ENCODE measurements at regions not wholly inside any gene's neighbourhood (a gene's known extent, or its start where the extent isn't known, plus 50 kb on each side); places are given as distances from the start of the nearest gene placed in this dataset.
"Not testable (repeated sequence)": the region's sequence is repeated elsewhere in the genome, so short reads cannot be mapped to it uniquely, and the experiment has no call there.

GRCh38 chr12:34151019-34151418 lies 128.7 kb downstream of the ALG10 start:
- Histone ChIP-seq H3K4me1 (no peaks in the 10 kb centered on the region), H3K27me3 (replicated peaks; ENCODE audit: control insufficient read depth, insufficient read depth, low read length) (no peaks in the 10 kb centered on the region), H3K36me3 (ENCODE audit: control insufficient read depth, insufficient read depth, low read length) (no peaks in the 10 kb centered on the region), H3K9me3 (no peaks in the 10 kb centered on the region), H3K4me3 (ENCODE audit: low read depth, low read length) (no peak overlapping the region)
- Mint-ChIP-seq H3K4me3 (ENCODE audit: unreplicated experiment) (no peak overlapping the region), H3K27ac (ENCODE audit: unreplicated experiment) (no peak overlapping the region), H3K9me3 (ENCODE audit: unreplicated experiment) (no peaks in the 10 kb centered on the region), H3K4me1 (ENCODE audit: low read depth, unreplicated experiment) (no peaks in the 10 kb centered on the region), H3K36me3 (ENCODE audit: insufficient read depth, unreplicated experiment) (no peaks in the 10 kb centered on the region), H3K27me3 (ENCODE audit: insufficient read depth, unreplicated experiment) (no peaks in the 10 kb centered on the region)
- CTCF ChIA-PET, result no interaction called here
- no peak for TF ChIP-seq CTCF (IDR thresholded peaks at IDR 0.05; ENCODE audit: insufficient read depth in 1 of 2, low read depth in 1 of 2, low read length in 1 of 2, severe bottlenecking in 1 of 2, unreplicated experiment in 1 of 2)
- intact Hi-C loops (cut with micrococcal nuclease; ENCODE audit: unreplicated experiment), result no loop called here
- DNase-seq, result no peak
- POLR2A ChIA-PET, result no interaction called here
- no TSS peak for BruUV-seq (replicated peaks)

- no peak for TF ChIP-seq CTCF (IDR thresholded peaks at IDR 0.05; ENCODE audit: insufficient read depth in 1 of 2, low read depth in 1 of 2, low read length in 1 of 2, severe bottlenecking in 1 of 2, unreplicated experiment in 1 of 2)
- Mint-ChIP-seq H3K36me3 (ENCODE audit: insufficient read depth, unreplicated experiment) (no peaks in the 10 kb centered on the region), H3K4me1 (ENCODE audit: low read depth, unreplicated experiment) (no peaks in the 10 kb centered on the region), H3K4me3 (ENCODE audit: unreplicated experiment) (no peak overlapping the region), H3K27me3 (ENCODE audit: insufficient read depth, unreplicated experiment) (no peaks in the 10 kb centered on the region), H3K9me3 (ENCODE audit: unreplicated experiment) (no peaks in the 10 kb centered on the region), H3K27ac (ENCODE audit: unreplicated experiment) (no peak overlapping the region)
- Histone ChIP-seq H3K27me3 (replicated peaks; ENCODE audit: control insufficient read depth, insufficient read depth, low read length) (no peaks in the 10 kb centered on the region), H3K4me3 (ENCODE audit: low read depth, low read length) (no peak overlapping the region), H3K4me1 (no peaks in the 10 kb centered on the region), H3K9me3 (no peaks in the 10 kb centered on the region), H3K36me3 (ENCODE audit: control insufficient read depth, insufficient read depth, low read length) (no peaks in the 10 kb centered on the region)
- ChIA-PET CTCF (no interaction called here), POLR2A (no interaction called here)
- BruUV-seq (replicated peaks), result no TSS peak
- intact Hi-C loops (cut with micrococcal nuclease; ENCODE audit: unreplicated experiment), result no loop called here
- DNase-seq, result no peak
Observed at GRCh38 chr12:34163443-34163842, 141.1 kb downstream of the ALG10 start.

GRCh38 chr12:34166427-34167060 lies 144.2 kb downstream of the ALG10 start:
- intact Hi-C loops (cut with micrococcal nuclease; ENCODE audit: unreplicated experiment), result no loop called here
- BruUV-seq (replicated peaks), result no TSS peak
- H3K4me3 Mint-ChIP-seq (ENCODE audit: unreplicated experiment), result no peak overlapping the region
- H3K27ac Mint-ChIP-seq (ENCODE audit: unreplicated experiment), result no peak overlapping the region
- no peaks in the 10 kb centered on the region for H3K27me3 Mint-ChIP-seq (ENCODE audit: insufficient read depth, unreplicated experiment)
- TF ChIP-seq CTCF (IDR thresholded peaks at IDR 0.05; ENCODE audit: insufficient read depth in 1 of 2, low read depth in 1 of 2, low read length in 1 of 2, severe bottlenecking in 1 of 2, unreplicated experiment in 1 of 2), result no peak
- ChIA-PET POLR2A (no interaction called here), CTCF (no interaction called here)
- Histone ChIP-seq H3K4me1 (no peaks in the 10 kb centered on the region), H3K27me3 (replicated peaks; ENCODE audit: control insufficient read depth, insufficient read depth, low read length) (no peaks in the 10 kb centered on the region), H3K36me3 (ENCODE audit: control insufficient read depth, insufficient read depth, low read length) (no peaks in the 10 kb centered on the region), H3K9me3 (no peaks in the 10 kb centered on the region), H3K4me3 (ENCODE audit: low read depth, low read length) (no peak overlapping the region)
- no peak for DNase-seq
- no peaks in the 10 kb centered on the region for H3K9me3 Mint-ChIP-seq (ENCODE audit: unreplicated experiment)
- H3K4me1 Mint-ChIP-seq (ENCODE audit: low read depth, unreplicated experiment), result no peaks in the 10 kb centered on the region
- no peaks in the 10 kb centered on the region for H3K36me3 Mint-ChIP-seq (ENCODE audit: insufficient read depth, unreplicated experiment)

GRCh38 chr12:34168507-34168906 lies 146.2 kb downstream of the ALG10 start:
- H3K36me3 Mint-ChIP-seq (ENCODE audit: insufficient read depth, unreplicated experiment); H3K27ac Mint-ChIP-seq (ENCODE audit: unreplicated experiment); H3K4me1 ChIP-seq; H3K27me3 ChIP-seq (replicated peaks; ENCODE audit: control insufficient read depth, insufficient read depth, low read length); H3K36me3 ChIP-seq (ENCODE audit: control insufficient read depth, insufficient read depth, low read length); H3K4me3 Mint-ChIP-seq (ENCODE audit: unreplicated experiment); CTCF ChIA-PET; H3K9me3 ChIP-seq; H3K4me1 Mint-ChIP-seq (ENCODE audit: low read depth, unreplicated experiment); intact Hi-C loops (cut with micrococcal nuclease; ENCODE audit: unreplicated experiment); DNase-seq; H3K27me3 Mint-ChIP-seq (ENCODE audit: insufficient read depth, unreplicated experiment); POLR2A ChIA-PET; H3K9me3 Mint-ChIP-seq (ENCODE audit: unreplicated experiment); BruUV-seq (replicated peaks); H3K4me3 ChIP-seq (ENCODE audit: low read depth, low read length): not testable (repeated sequence)
